Chondrocyte (in vitro differentiated cells): ENCODE measurements at regions not wholly inside any gene's neighbourhood (a gene's known extent, or its start where the extent isn't known, plus 50 kb on each side); places are given as distances from the start of the nearest gene placed in this dataset.

Experiments used
- DNase-seq: peaks from one replicate; pipeline ENCODE4 v3.0.0; 2021; ENCODE audit warnings: mixed read lengths, low spot score
- H3K27ac Mint-ChIP-seq: one replicate; pipeline ENCODE4 v1.8.0; 2021; ENCODE audit warnings: mild to moderate bottlenecking, moderate library complexity, mixed read lengths; ENCODE audit not compliant: unreplicated experiment
- H3K27me3 Mint-ChIP-seq: 2 replicates; pipeline ENCODE4 v1.8.0; 2021; ENCODE audit warnings: low read depth, mixed read lengths
- H3K36me3 Mint-ChIP-seq: 2 replicates; pipeline ENCODE4 v1.8.0; 2021; ENCODE audit warnings: low read depth, mixed read lengths
- H3K4me1 Mint-ChIP-seq: 2 replicates; pipeline ENCODE4 v1.8.0; 2021; ENCODE audit warnings: low read depth, mild to moderate bottlenecking, mixed read lengths
- H3K4me3 Mint-ChIP-seq: one replicate; pipeline ENCODE4 v1.8.0; 2021; ENCODE audit warnings: mild to moderate bottlenecking, moderate library complexity, mixed read lengths; ENCODE audit not compliant: unreplicated experiment
- H3K9me3 Mint-ChIP-seq: 2 replicates; pipeline ENCODE4 v1.8.0; 2021; ENCODE audit warnings: low read depth, mixed read lengths
- TF ChIP-seq, protein P1 (sequence below): fragments of 200-600 bp; sonication (generic); IDR thresholded peaks from 2 replicates; pipeline ENCODE4 v1.5.0; 2021; ENCODE audit warnings: antibody characterized with exemption, mild to moderate bottlenecking, moderate library complexity

DNA sequence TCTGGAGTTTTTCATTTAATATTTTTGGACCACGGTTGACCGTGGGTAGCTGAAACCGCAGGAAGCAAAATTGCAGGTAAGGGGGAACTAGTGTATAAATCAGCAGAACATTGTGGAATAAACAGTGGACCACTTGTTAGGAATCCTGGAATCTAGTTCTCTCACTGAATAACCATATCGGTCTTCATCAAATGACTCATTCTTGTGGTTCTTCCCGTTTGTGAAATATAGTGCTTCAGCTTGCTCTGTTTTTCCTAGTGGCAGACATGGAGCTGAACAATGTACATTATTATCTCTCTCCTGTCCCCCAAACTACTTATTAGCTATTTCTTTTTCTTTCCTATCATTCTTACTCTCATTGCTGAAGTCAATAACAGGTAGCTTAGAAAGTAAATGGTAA, 61.9 kb downstream of the HSPA13 start:
- DNase-seq, result no peak
- Mint-ChIP-seq H3K4me3 (no peak overlapping the region), H3K36me3 (no peaks in the 10 kb centered on the region), H3K9me3 (peaks cover 2% of the 10 kb centered on the region), H3K27ac (no peak overlapping the region), H3K27me3 (peaks cover 8% of the 10 kb centered on the region), H3K4me1 (no peaks in the 10 kb centered on the region)
- TF ChIP-seq, protein P1, sequence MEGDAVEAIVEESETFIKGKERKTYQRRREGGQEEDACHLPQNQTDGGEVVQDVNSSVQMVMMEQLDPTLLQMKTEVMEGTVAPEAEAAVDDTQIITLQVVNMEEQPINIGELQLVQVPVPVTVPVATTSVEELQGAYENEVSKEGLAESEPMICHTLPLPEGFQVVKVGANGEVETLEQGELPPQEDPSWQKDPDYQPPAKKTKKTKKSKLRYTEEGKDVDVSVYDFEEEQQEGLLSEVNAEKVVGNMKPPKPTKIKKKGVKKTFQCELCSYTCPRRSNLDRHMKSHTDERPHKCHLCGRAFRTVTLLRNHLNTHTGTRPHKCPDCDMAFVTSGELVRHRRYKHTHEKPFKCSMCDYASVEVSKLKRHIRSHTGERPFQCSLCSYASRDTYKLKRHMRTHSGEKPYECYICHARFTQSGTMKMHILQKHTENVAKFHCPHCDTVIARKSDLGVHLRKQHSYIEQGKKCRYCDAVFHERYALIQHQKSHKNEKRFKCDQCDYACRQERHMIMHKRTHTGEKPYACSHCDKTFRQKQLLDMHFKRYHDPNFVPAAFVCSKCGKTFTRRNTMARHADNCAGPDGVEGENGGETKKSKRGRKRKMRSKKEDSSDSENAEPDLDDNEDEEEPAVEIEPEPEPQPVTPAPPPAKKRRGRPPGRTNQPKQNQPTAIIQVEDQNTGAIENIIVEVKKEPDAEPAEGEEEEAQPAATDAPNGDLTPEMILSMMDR, result no peak

DNA sequence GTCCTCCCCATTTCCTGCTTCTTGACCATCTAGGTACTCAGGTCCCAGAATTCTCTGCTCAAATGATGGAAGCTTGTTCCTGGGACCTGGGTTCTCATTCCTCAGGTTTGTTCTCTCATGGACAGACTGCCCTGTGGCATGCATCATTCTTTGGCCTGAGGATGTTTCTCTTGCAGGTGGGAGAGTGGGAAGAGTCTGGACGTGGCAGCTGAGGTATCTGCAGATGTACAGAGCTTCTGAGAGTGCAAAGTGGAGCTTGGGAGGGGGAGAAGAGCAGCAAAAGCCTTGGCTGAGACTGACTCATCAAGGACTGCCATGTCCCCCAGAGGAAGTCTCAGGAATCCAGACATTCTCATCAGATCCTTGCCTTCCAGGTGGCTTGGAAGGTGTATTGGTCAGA, 63.1 kb downstream of the HSPA13 start:
- no peaks in the 10 kb centered on the region for H3K9me3 Mint-ChIP-seq

DNA sequence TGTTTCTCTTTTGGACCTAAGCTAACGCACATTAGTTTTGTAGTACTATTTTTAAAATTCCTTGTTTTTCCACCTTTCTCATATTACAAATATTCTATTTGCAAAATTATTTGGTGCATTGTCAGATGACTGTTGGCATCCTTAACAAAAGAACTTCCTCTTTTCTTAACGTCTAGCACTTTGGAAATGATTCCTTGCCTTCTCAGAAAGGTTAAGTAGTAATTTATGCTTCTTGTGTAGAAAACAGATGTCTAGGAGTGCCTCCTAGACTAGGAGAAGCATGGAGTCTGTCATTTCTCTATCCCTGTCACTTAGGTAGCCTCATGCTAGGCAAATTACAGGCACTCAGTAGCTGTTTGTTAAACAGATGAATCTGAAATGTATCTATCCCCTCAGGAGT, 64.4 kb downstream of the HSPA13 start:
- TF ChIP-seq, protein P1, result no peak
- no peak overlapping the region for H3K27ac Mint-ChIP-seq
- H3K36me3 Mint-ChIP-seq, result no peaks in the 10 kb centered on the region
- no peaks in the 10 kb centered on the region for H3K9me3 Mint-ChIP-seq
- H3K4me3 Mint-ChIP-seq, result no peak overlapping the region
- H3K4me1 Mint-ChIP-seq, result no peaks in the 10 kb centered on the region
- peaks cover 5% of the 10 kb centered on the region for H3K27me3 Mint-ChIP-seq
- DNase-seq, result no peak

More for the DNA sequence above, 63.1 kb downstream of the HSPA13 start:
- Mint-ChIP-seq H3K4me3 (no peak overlapping the region), H3K4me1 (no peaks in the 10 kb centered on the region), H3K36me3 (no peaks in the 10 kb centered on the region), H3K27me3 (peaks cover 5% of the 10 kb centered on the region), H3K27ac (no peak overlapping the region)
- DNase-seq, result no peak
- TF ChIP-seq, protein P1, result no peak

DNA sequence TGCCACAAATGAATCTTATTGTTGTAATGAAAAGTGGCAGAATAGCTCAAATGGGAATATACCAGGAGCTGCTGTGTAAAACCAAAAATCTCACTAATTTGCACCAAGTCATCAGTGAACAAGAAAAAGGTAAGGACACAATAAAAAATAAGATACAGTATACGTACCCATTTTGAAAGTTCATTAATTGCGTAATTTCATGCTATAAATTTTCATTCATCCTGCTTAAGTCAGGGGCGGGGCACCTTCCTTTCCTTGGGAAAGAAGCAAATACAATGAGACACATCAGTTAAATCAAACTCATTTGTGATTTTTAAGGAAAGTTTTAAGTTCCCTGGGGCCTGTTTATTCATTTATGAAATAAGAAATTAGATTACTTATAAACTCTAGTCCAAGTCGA, 65.4 kb downstream of the HSPA13 start:
- H3K4me1 Mint-ChIP-seq, result no peaks in the 10 kb centered on the region
- H3K4me3 Mint-ChIP-seq, result no peak overlapping the region
- DNase-seq, result no peak
- no peak overlapping the region for H3K27ac Mint-ChIP-seq
- H3K9me3 Mint-ChIP-seq, result no peaks in the 10 kb centered on the region
- peaks cover 5% of the 10 kb centered on the region for H3K27me3 Mint-ChIP-seq
- TF ChIP-seq, protein P1, result no peak
- no peaks in the 10 kb centered on the region for H3K36me3 Mint-ChIP-seq

DNA sequence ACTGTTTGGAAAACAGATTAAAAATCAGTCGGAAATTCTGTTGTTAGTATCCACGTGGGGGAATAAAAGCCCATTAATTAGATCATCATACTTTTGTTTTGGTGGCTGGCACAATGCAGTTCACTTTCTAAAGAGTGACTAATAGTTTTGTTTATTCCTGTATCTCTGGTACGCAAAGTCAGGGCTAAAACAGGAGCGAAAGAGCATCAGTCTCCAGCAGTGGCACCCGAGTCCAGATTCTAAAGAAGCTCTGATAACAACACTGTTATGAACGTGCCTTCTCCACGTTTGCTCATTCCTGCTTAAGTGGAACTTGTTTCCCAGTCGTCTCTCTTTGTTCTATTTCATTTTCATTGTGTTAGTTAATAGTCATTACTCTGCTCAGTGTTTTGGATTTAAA, 69.6 kb downstream of the HSPA13 start:
- TF ChIP-seq, protein P1, result no peak
- H3K36me3 Mint-ChIP-seq, result no peaks in the 10 kb centered on the region
- DNase-seq, result no peak
- peaks cover 3% of the 10 kb centered on the region for H3K9me3 Mint-ChIP-seq
- H3K27me3 Mint-ChIP-seq, result peaks cover 2% of the 10 kb centered on the region
- H3K4me3 Mint-ChIP-seq, result no peak overlapping the region
- no peaks in the 10 kb centered on the region for H3K4me1 Mint-ChIP-seq
- no peak overlapping the region for H3K27ac Mint-ChIP-seq
